Dedifferentiated amniotic fluid mesenchymal stem cell (primary cell): ENCODE measurements at regions not wholly inside any gene's neighbourhood (a gene's known extent, or its start where the extent isn't known, plus 50 kb on each side); places are given as distances from the start of the nearest gene placed in this dataset.

Experiments
- DNase-seq: peaks from one replicate; pipeline ENCODE4 v3.0.0-alpha.2; 2016; ENCODE audit errors: extremely low spot score

GRCh38 chr5:96035796-96036195, 74.1 kb upstream of the ELL2 start:
- DNase-seq, result no peak

- DNase-seq, result no peak
Observed at GRCh38 chr5:96033116-96033515, 71.5 kb upstream of the ELL2 start.

GRCh38 chr5:96031811-96032261, 70.2 kb upstream of the ELL2 start:
- no peak for DNase-seq

GRCh38 chr5:96031180-96031579, 69.5 kb upstream of the ELL2 start:
- no peak for DNase-seq

- peak; percentile 43 for DNase-seq
Observed at GRCh38 chr5:96026406-96027041, 64.9 kb upstream of the ELL2 start.

- no peak for DNase-seq
Observed at GRCh38 chr5:96024683-96025475, 63.2 kb upstream of the ELL2 start.

GRCh38 chr5:96023518-96023917, 61.9 kb upstream of the ELL2 start:
- peak; percentile 63 for DNase-seq

- no peak for DNase-seq
Observed at GRCh38 chr5:96022971-96023370, 61.3 kb upstream of the ELL2 start.

GRCh38 chr5:96017951-96018350, 56.3 kb upstream of the ELL2 start:
- DNase-seq, result peak; percentile 82

GRCh38 chr5:96016216-96016615, 54.6 kb upstream of the ELL2 start:
- DNase-seq, result no peak

GRCh38 chr5:96015709-96016108, 54.1 kb upstream of the ELL2 start:
- DNase-seq, result no peak

- DNase-seq, result no peak
Observed at GRCh38 chr5:96014395-96014794, 52.7 kb upstream of the ELL2 start.

GRCh38 chr5:96013254-96013653, 51.6 kb upstream of the ELL2 start:
- no peak for DNase-seq

GRCh38 chr5:96012399-96012798, 50.7 kb upstream of the ELL2 start:
- no peak for DNase-seq
